Fibroblast of skin of right quadriceps (primary cell): ENCODE measurements at regions not wholly inside any gene's neighbourhood (a gene's known extent, or its start where the extent isn't known, plus 50 kb on each side); places are given as distances from the start of the nearest gene placed in this dataset.
A peak's percentile ranks its signal among the peaks of the same experiment; 100 is the strongest.
"Not testable (repeated sequence)": the region's sequence is repeated elsewhere in the genome, so short reads cannot be mapped to it uniquely, and the experiment has no call there.

ENCODE experiments used
- DNase-seq: peaks from one replicate; pipeline ENCODE4 v3.0.0-alpha.2; 2013

GRCh38 chr16:9141813-9142212, 50.4 kb downstream of the HAPSTR1 start:
- DNase-seq = no peak

GRCh38 chr16:9144106-9144505, 52.7 kb downstream of the HAPSTR1 start:
- no peak for DNase-seq

GRCh38 chr16:9148374-9149015, 57.1 kb downstream of the HAPSTR1 start:
- no peak for DNase-seq

GRCh38 chr16:9151074-9151473, 59.6 kb downstream of the HAPSTR1 start:
- DNase-seq = no peak

- DNase-seq = peak; percentile 55
Measured at GRCh38 chr16:9151597-9151996, 60.2 kb downstream of the HAPSTR1 start.

- DNase-seq = no peak
Measured at GRCh38 chr16:9152649-9153501, 61.4 kb downstream of the HAPSTR1 start.

GRCh38 chr16:9153502-9153864, 62.0 kb downstream of the HAPSTR1 start:
- no peak for DNase-seq

- DNase-seq = no peak
Measured at GRCh38 chr16:9154567-9155410, 63.3 kb downstream of the HAPSTR1 start.

- DNase-seq = no peak
Measured at GRCh38 chr16:9155871-9156270, 64.4 kb downstream of the HAPSTR1 start.

- peak; percentile 41 for DNase-seq
Measured at GRCh38 chr16:9159839-9160550, 68.6 kb downstream of the HAPSTR1 start.

- no peak for DNase-seq
Measured at GRCh38 chr16:9160551-9160911, 69.1 kb downstream of the HAPSTR1 start.

- no peak for DNase-seq
Measured at GRCh38 chr16:9165681-9166080, 74.2 kb downstream of the HAPSTR1 start.

GRCh38 chr16:9166326-9166993, 75.0 kb downstream of the HAPSTR1 start:
- DNase-seq = not testable (repeated sequence)

GRCh38 chr16:9169094-9169493, 77.7 kb downstream of the HAPSTR1 start:
- no peak for DNase-seq

GRCh38 chr16:9170470-9170869, 79.0 kb downstream of the HAPSTR1 start:
- no peak for DNase-seq

GRCh38 chr16:9176547-9177418, 85.3 kb downstream of the HAPSTR1 start:
- no peak for DNase-seq

GRCh38 chr16:9177861-9178260, 86.4 kb downstream of the HAPSTR1 start:
- DNase-seq = no peak

- no peak for DNase-seq
Measured at GRCh38 chr16:9183682-9184353, 92.4 kb downstream of the HAPSTR1 start.

- no peak for DNase-seq
Measured at GRCh38 chr16:9184354-9184690, 92.9 kb downstream of the HAPSTR1 start.

- DNase-seq = no peak
Measured at GRCh38 chr16:9185381-9185780, 93.9 kb downstream of the HAPSTR1 start.

GRCh38 chr16:9186061-9186460, 94.6 kb downstream of the HAPSTR1 start:
- no peak for DNase-seq
